B cell (primary cell): ENCODE measurements at regions not wholly inside any gene's neighbourhood (a gene's known extent, or its start where the extent isn't known, plus 50 kb on each side); places are given as distances from the start of the nearest gene placed in this dataset.

Source experiments
- ATAC-seq: fragments of 200-7000 bp; cut with Tn5 transposase; one replicate; pipeline ENCODE4 v1.10.0; 2021; ENCODE audit warnings: low read depth, mild to moderate bottlenecking, moderate number of reproducible peaks, moderate library complexity
- CTCF ChIA-PET: fragments of 350-600 bp; sonication (Branson Sonifier 250); formaldehyde crosslinking; loops from one replicate; lab custom pipeline; 2021; ENCODE audit warnings: antibody characterized with exemption, inconsistent platforms; lab: Charles Lee
- POLR2A ChIA-PET: fragments of 350-600 bp; sonication (Branson Sonifier 250); formaldehyde crosslinking; loops from one replicate; lab custom pipeline; 2021; ENCODE audit warnings: antibody characterized with exemption; lab: Charles Lee
- DNase-seq: peaks from one replicate; pipeline ENCODE4 v3.0.0; 2013
- H2AFZ ChIP-seq: 2 replicates; pipeline ENCODE4 v1.6.1; 2012; ENCODE audit warnings: mild to moderate bottlenecking, low read depth, low read length; ENCODE audit not compliant: insufficient read depth, poor library complexity, severe bottlenecking
- H3K27ac ChIP-seq, 2 donors: 1 replicate in 1 of 2; 2 replicates in 1 of 2; pipeline ENCODE4 v1.5.1; 2012 to 2013; ENCODE audit warnings: low read length in 2 of 2, mild to moderate bottlenecking in 2 of 2, moderate library complexity in 1 of 2
- H3K27me3 ChIP-seq, 4 experiments: fragments of 200-600 bp in 1 of 4; sonication (generic) in 1 of 4; replicated peaks in 1 of 4; 1 replicate in 2 of 4; 2 replicates in 2 of 4; pipeline versions ENCODE4 v1.6.1 to v1.7.0; 2013 to 2016; ENCODE audit warnings: low read length in 3 of 4, mild to moderate bottlenecking in 2 of 4, mixed read lengths in 1 of 4, moderate library complexity in 1 of 4; ENCODE audit not compliant: insufficient read depth in 4 of 4, control insufficient read depth in 3 of 4; ENCODE audit errors: control extremely low read depth in 1 of 4
- H3K36me3 ChIP-seq, 2 experiments: replicated peaks in 1 of 2; 1 replicate in 1 of 2; 2 replicates in 1 of 2; pipeline versions ENCODE4 v1.6.1 to v1.7.1; 2013; ENCODE audit warnings: low read length in 1 of 2; ENCODE audit not compliant: insufficient read depth in 2 of 2, control insufficient read depth in 1 of 2; ENCODE audit errors: control extremely low read depth in 1 of 2, extremely low read depth in 1 of 2
- H3K4me1 ChIP-seq, 2 donors: fragments of 200-600 bp in 1 of 2; sonication (generic) in 1 of 2; 1 replicate in 1 of 2; 2 replicates in 1 of 2; pipeline versions ENCODE4 v1.5.1 to v1.6.1; 2013 to 2017; ENCODE audit warnings: low read length in 2 of 2; ENCODE audit not compliant: control insufficient read depth in 2 of 2, insufficient read depth in 2 of 2
- H3K4me2 ChIP-seq: replicated peaks from 2 replicates; pipeline ENCODE3; 2012; ENCODE audit warnings: mild to moderate bottlenecking, low read depth, low read length; ENCODE audit not compliant: poor library complexity, severe bottlenecking
- H3K4me3 ChIP-seq, 5 experiments: fragments of 200-600 bp in 1 of 5; sonication (generic) in 1 of 5; 1 replicate in 3 of 5; 2 replicates in 2 of 5; pipeline versions ENCODE4 v1.5.1 to v1.7.0; 2011 to 2016; ENCODE audit warnings: low read length in 4 of 5, mild to moderate bottlenecking in 4 of 5, low read depth in 2 of 5, control low read depth in 1 of 5, moderate library complexity in 1 of 5; ENCODE audit not compliant: insufficient read depth in 1 of 5; ENCODE audit errors: control extremely low read depth in 1 of 5, extremely low read depth in 1 of 5
- H3K79me2 ChIP-seq: fragments of 200-600 bp; sonication (generic); one replicate; pipeline ENCODE4 v1.6.0; 2016; ENCODE audit warnings: low read length; ENCODE audit not compliant: control insufficient read depth, insufficient read depth
- H3K9ac ChIP-seq: fragments of 200-600 bp; sonication (generic); 2 replicates; pipeline ENCODE4 v1.6.1; 2017; ENCODE audit warnings: mild to moderate bottlenecking, low read length, moderate library complexity
- H3K9me3 ChIP-seq, 3 donors: one replicate each; pipeline versions ENCODE4 v1.6.1 to v1.7.1; 2013; ENCODE audit warnings: low read length in 2 of 3; ENCODE audit not compliant: control insufficient read depth in 2 of 3, insufficient read depth in 1 of 3; ENCODE audit errors: control extremely low read depth in 1 of 3
- H4K20me1 ChIP-seq: 2 replicates; pipeline ENCODE4 v1.6.0; 2012; ENCODE audit warnings: mild to moderate bottlenecking, low read length; ENCODE audit not compliant: insufficient read depth, control insufficient read depth, poor library complexity, severe bottlenecking
- H3K27ac Mint-ChIP-seq: one replicate; pipeline ENCODE4 v1.8.0; 2021; ENCODE audit warnings: mixed read lengths
- H3K27me3 Mint-ChIP-seq: one replicate; pipeline ENCODE4 v1.8.0; 2021; ENCODE audit warnings: mixed read lengths
- H3K4me1 Mint-ChIP-seq: one replicate; pipeline ENCODE4 v1.8.0; 2021; ENCODE audit warnings: mixed read lengths
- H3K4me3 Mint-ChIP-seq: one replicate; pipeline ENCODE4 v1.8.0; 2021; ENCODE audit warnings: mixed read lengths
- H3K9me3 Mint-ChIP-seq: one replicate; pipeline ENCODE4 v1.8.0; 2022; ENCODE audit warnings: mixed read lengths; ENCODE audit not compliant: insufficient read depth
- CTCF ChIP-seq: fragments of 200-600 bp; IDR thresholded peaks from one replicate; pipeline ENCODE4 v1.8.0; 2022; ENCODE audit warnings: antibody characterized with exemption, mild to moderate bottlenecking
- EZH2 ChIP-seq: IDR thresholded peaks from 2 replicates; pipeline ENCODE4 v1.6.1; 2012; ENCODE audit warnings: borderline replicate concordance, low read depth, mild to moderate bottlenecking, moderate library complexity, low read length; ENCODE audit not compliant: insufficient read depth, poor library complexity, severe bottlenecking
- WGBS: methylation state at CpG from one replicate; pipeline ENCODE4 v1.1.5; 2013; ENCODE audit warnings: missing lambda C conversion rate; ENCODE audit not compliant: insufficient coverage; 5-methylcytosine and 5-hydroxymethylcytosine counted together
- intact Hi-C: fragments of 100-400 bp; cut with micrococcal nuclease; formaldehyde crosslinking; loops from one replicate; pipeline ENCODE4 v1.10.0; 2022

- Histone ChIP-seq H3K79me2 (no peaks in the 10 kb centered on the region), H4K20me1 (no peaks in the 10 kb centered on the region), H3K4me2 (no peak overlapping the region), H3K9me3 (peaks cover 0 to 4% (median 0%) of the 10 kb centered on the region in 3 donors), H3K4me3 (no peak overlapping the region), H2AFZ (no peak overlapping the region), H3K27ac (no peak overlapping the region), H3K9ac (no peak overlapping the region), H3K27me3 (no peaks in the 10 kb centered on the region), H3K36me3 (no peaks in the 10 kb centered on the region), H3K4me1 (no peaks in the 10 kb centered on the region)
- POLR2A ChIA-PET: no interaction called here
- ATAC-seq (no peak), DNase-seq (no peak)
- TF ChIP-seq EZH2 (no peak), CTCF (no peak)
- Mint-ChIP-seq H3K4me1 (no peaks in the 10 kb centered on the region), H3K27ac (no peak overlapping the region), H3K27me3 (no peaks in the 10 kb centered on the region), H3K4me3 (no peak overlapping the region), H3K9me3 (no peaks in the 10 kb centered on the region)
- intact Hi-C loops: no loop called here
- CTCF ChIA-PET: no interaction called here
- WGBS: 80% methylated on average over 1 of the region's 2 CpGs
Observed at GRCh38 chr18:51813740-51814139, 526.3 kb upstream of the DCC start.

- Histone ChIP-seq H3K4me1 (no peaks in the 10 kb centered on the region), H2AFZ (no peak overlapping the region), H4K20me1 (no peaks in the 10 kb centered on the region), H3K36me3 (no peaks in the 10 kb centered on the region), H3K4me2 (no peak overlapping the region), H3K4me3 (no peak overlapping the region), H3K9ac (no peak overlapping the region), H3K79me2 (no peaks in the 10 kb centered on the region), H3K9me3 (no peaks in the 10 kb centered on the region), H3K27ac (no peak overlapping the region), H3K27me3 (no peaks in the 10 kb centered on the region)
- H3K9me3 Mint-ChIP-seq: peaks cover 3% of the 10 kb centered on the region
- H3K27me3 Mint-ChIP-seq: no peaks in the 10 kb centered on the region
- TF ChIP-seq CTCF: no peak
- no peak for TF ChIP-seq EZH2
- H3K4me1 Mint-ChIP-seq: no peaks in the 10 kb centered on the region
- intact Hi-C loops: no loop called here
- ATAC-seq: no peak
- CTCF ChIA-PET: no interaction called here
- no CpG with 5 or more reads among the region's 1 CpG for WGBS
- no peak overlapping the region for H3K27ac Mint-ChIP-seq
- DNase-seq: no peak
- POLR2A ChIA-PET: no interaction called here
- no peak overlapping the region for H3K4me3 Mint-ChIP-seq
Observed at GRCh38 chr18:51821610-51822009, 518.4 kb upstream of the DCC start.
